ENCODE measurements at regions not wholly inside any gene's neighbourhood (a gene's known extent, or its start where the extent isn't known, plus 50 kb on each side); places are given as distances from the start of the nearest gene placed in this dataset.

DNA sequence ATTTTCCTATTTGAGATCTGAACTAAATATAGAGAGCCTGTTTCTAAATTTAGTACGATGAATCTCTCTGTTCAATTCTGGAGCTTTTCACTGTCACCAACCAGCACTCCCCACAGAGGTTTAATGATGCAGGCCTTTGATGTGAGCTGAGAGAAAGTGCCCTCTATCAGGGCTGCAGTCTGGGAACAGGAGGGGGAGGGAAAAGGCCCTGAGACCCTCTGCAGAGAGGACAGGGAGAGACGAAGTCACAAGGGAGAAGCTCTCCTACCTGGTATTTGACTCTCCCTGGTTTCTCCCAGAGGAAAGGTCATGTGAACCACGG lies 206.8 kb upstream of the SOX1 start:
- Histone ChIP-seq H3F3A (replicated peaks; ENCODE audit: insufficient read depth) (no peaks in the 10 kb centered on the region), H3K4me2 (no peak overlapping the region), H3K27ac (ENCODE audit: low read depth in 2 of 2, low read length in 1 of 2) (no peak overlapping the region), H3K4me3 (ENCODE audit: low read depth in 2 of 2, low read length in 1 of 2) (no peak overlapping the region), H2AFZ (ENCODE audit: low read depth) (no peak overlapping the region), H3K27me3 (ENCODE audit: insufficient read depth) (no peaks in the 10 kb centered on the region; the same call in 1 of the 2 replicates), H3K79me2 (ENCODE audit: insufficient read depth) (no peaks in the 10 kb centered on the region), H3K9ac (no peak overlapping the region), H3K9me2 (no peaks in the 10 kb centered on the region), H3K4me1 (ENCODE audit: control insufficient read depth in 1 of 2, insufficient read depth in 2 of 2, low read depth in 1 of 2, low read length in 1 of 2) (no peaks in the 10 kb centered on the region), H3K36me3 (replicated peaks in 1 of 2; ENCODE audit: control insufficient read depth in 1 of 2, insufficient read depth in 2 of 2, low read length in 1 of 2) (no peaks in the 10 kb centered on the region), H4K20me1 (ENCODE audit: insufficient read depth) (no peaks in the 10 kb centered on the region), H3K9me3 (no peaks in the 10 kb centered on the region)
- DNase-seq = no peak
- WGBS (ENCODE audit: low lambda C conversion rate) = 3% methylated on average over 3 of the region's 3 CpGs
- no peak for TF ChIP-seq TAF1 (IDR thresholded peaks at IDR 0.05; ENCODE audit: borderline replicate concordance, low read depth, low read length)
- TF ChIP-seq, protein P1, sequence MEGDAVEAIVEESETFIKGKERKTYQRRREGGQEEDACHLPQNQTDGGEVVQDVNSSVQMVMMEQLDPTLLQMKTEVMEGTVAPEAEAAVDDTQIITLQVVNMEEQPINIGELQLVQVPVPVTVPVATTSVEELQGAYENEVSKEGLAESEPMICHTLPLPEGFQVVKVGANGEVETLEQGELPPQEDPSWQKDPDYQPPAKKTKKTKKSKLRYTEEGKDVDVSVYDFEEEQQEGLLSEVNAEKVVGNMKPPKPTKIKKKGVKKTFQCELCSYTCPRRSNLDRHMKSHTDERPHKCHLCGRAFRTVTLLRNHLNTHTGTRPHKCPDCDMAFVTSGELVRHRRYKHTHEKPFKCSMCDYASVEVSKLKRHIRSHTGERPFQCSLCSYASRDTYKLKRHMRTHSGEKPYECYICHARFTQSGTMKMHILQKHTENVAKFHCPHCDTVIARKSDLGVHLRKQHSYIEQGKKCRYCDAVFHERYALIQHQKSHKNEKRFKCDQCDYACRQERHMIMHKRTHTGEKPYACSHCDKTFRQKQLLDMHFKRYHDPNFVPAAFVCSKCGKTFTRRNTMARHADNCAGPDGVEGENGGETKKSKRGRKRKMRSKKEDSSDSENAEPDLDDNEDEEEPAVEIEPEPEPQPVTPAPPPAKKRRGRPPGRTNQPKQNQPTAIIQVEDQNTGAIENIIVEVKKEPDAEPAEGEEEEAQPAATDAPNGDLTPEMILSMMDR (IDR thresholded peaks at IDR 0.05) = no peak
- ChIA-PET CTCF (no interaction called here), POLR2A (no interaction called here)

DNA sequence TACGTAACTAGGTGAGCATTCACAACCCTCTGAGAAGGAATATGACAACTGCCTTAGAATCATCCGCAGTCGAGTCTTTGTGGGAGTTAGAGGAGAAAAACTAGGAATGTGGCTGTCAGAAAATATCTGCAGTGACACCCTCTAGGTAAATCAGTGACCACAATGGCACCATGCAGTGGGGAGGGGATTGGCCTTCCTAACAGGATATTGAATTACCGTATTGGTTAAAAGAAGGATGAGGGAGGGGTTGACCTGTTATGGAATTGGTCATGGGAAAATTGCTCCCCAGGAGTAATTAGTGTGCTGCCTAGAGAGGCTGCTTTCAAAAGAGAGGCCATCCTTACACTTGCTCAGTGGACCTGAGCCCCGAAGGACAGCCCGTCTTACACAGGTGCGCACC lies 205.6 kb upstream of the SOX1 start:
- H4K20me1 ChIP-seq (ENCODE audit: insufficient read depth) = no peaks in the 10 kb centered on the region
- ChIA-PET CTCF (no interaction called here), POLR2A (no interaction called here)
- H3K27ac ChIP-seq (ENCODE audit: low read depth in 2 of 2, low read length in 1 of 2) = no peak overlapping the region
- TF ChIP-seq SMC3 (IDR thresholded peaks at IDR 0.05; ENCODE audit: low read depth, low read length) (no peak), POLR2AphosphoS5 (IDR thresholded peaks at IDR 0.05; ENCODE audit: low read depth, low read length) (no peak), TCF12 (IDR thresholded peaks at IDR 0.05) (no peak), FOXM1 (IDR thresholded peaks at IDR 0.05; ENCODE audit: low read depth) (no peak), FOSL2 (IDR thresholded peaks at IDR 0.05; ENCODE audit: borderline replicate concordance, low read depth) (no peak), FOXJ3 (CRISPR knock-in tag; IDR thresholded peaks at IDR 0.05) (no peak), PBX3 (IDR thresholded peaks at IDR 0.05) (no peak)
- TF ChIP-seq, protein P2, sequence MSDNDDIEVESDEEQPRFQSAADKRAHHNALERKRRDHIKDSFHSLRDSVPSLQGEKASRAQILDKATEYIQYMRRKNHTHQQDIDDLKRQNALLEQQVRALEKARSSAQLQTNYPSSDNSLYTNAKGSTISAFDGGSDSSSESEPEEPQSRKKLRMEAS (IDR thresholded peaks at IDR 0.05; ENCODE audit: low read depth) = no peak
- H3K79me2 ChIP-seq (ENCODE audit: insufficient read depth) = no peaks in the 10 kb centered on the region
- no peak overlapping the region for H3K4me3 ChIP-seq (ENCODE audit: low read depth in 2 of 2, low read length in 1 of 2)
- no peaks in the 10 kb centered on the region for H3K9me3 ChIP-seq
- no peak overlapping the region for H3K4me2 ChIP-seq
- no peak overlapping the region for H2AFZ ChIP-seq (ENCODE audit: low read depth)
- no peak overlapping the region for H3K9ac ChIP-seq
- H3F3A ChIP-seq (replicated peaks; ENCODE audit: insufficient read depth) = no peaks in the 10 kb centered on the region
- WGBS (ENCODE audit: low lambda C conversion rate) = 40% methylated on average over 7 of the region's 7 CpGs
- H3K36me3 ChIP-seq (replicated peaks in 1 of 2; ENCODE audit: control insufficient read depth in 1 of 2, insufficient read depth in 2 of 2, low read length in 1 of 2) = no peaks in the 10 kb centered on the region
- H3K4me1 ChIP-seq (ENCODE audit: control insufficient read depth in 1 of 2, insufficient read depth in 2 of 2, low read depth in 1 of 2, low read length in 1 of 2) = no peaks in the 10 kb centered on the region
- no peaks in the 10 kb centered on the region for H3K9me2 ChIP-seq
- DNase-seq = no peak
- no peaks in the 10 kb centered on the region; the same call in 1 of the 2 replicates for H3K27me3 ChIP-seq (ENCODE audit: insufficient read depth)

All from SK-N-SH (cell line).